DMS153 treated with DMSO at 0.1 percent for 48 hours (cell line): ENCODE measurements at regions not wholly inside any gene's neighbourhood (a gene's known extent, or its start where the extent isn't known, plus 50 kb on each side); places are given as distances from the start of the nearest gene placed in this dataset.
"Not testable (repeated sequence)": the region's sequence is repeated elsewhere in the genome, so short reads cannot be mapped to it uniquely, and the experiment has no call there.

ENCODE experiments used
- DNase-seq: peaks from one replicate; lab custom pipeline; 2025; ENCODE audit not compliant: unreplicated experiment; lab: John Stamatoyannopoulos, UW

GRCh38 chr9:83138422-83139135 lies 75.6 kb upstream of the RASEF start:
- DNase-seq, result no peak

- no peak for DNase-seq
These were observed 70.4 kb upstream of the RASEF start for GRCh38 chr9:83133316-83133715.

GRCh38 chr9:83132768-83133167 lies 69.8 kb upstream of the RASEF start:
- no peak for DNase-seq

- no peak for DNase-seq
These were observed 67.6 kb upstream of the RASEF start for GRCh38 chr9:83130541-83130940.

GRCh38 chr9:83125671-83126070 lies 62.7 kb upstream of the RASEF start:
- no peak for DNase-seq

- no peak for DNase-seq
These were observed 56.9 kb upstream of the RASEF start for GRCh38 chr9:83119873-83120272.

GRCh38 chr9:83116026-83116425 lies 53.1 kb upstream of the RASEF start:
- no peak for DNase-seq

GRCh38 chr9:83113445-83113844 lies 50.5 kb upstream of the RASEF start:
- not testable (repeated sequence) for DNase-seq
